Skin epidermis (tissue), 12 donors: ENCODE measurements at regions not wholly inside any gene's neighbourhood (a gene's known extent, or its start where the extent isn't known, plus 50 kb on each side); places are given as distances from the start of the nearest gene placed in this dataset.

ENCODE experiments used
- H3K27ac ChIP-seq, 21 experiments: fragments of 200-600 bp; sonication (generic) in 11 of 21; one replicate each; pipeline ENCODE4 v1.5.0; 2020; ENCODE audit warnings: mild to moderate bottlenecking in 3 of 21, inconsistent platforms in 2 of 21, moderate library complexity in 2 of 21
- H3K4me3 ChIP-seq, 7 experiments: fragments of 200-600 bp; sonication (generic) in 2 of 7; one replicate each; pipeline ENCODE4 v1.5.0; 2020; ENCODE audit warnings: inconsistent platforms in 2 of 7, mild to moderate bottlenecking in 2 of 7, moderate library complexity in 1 of 7

DNA sequence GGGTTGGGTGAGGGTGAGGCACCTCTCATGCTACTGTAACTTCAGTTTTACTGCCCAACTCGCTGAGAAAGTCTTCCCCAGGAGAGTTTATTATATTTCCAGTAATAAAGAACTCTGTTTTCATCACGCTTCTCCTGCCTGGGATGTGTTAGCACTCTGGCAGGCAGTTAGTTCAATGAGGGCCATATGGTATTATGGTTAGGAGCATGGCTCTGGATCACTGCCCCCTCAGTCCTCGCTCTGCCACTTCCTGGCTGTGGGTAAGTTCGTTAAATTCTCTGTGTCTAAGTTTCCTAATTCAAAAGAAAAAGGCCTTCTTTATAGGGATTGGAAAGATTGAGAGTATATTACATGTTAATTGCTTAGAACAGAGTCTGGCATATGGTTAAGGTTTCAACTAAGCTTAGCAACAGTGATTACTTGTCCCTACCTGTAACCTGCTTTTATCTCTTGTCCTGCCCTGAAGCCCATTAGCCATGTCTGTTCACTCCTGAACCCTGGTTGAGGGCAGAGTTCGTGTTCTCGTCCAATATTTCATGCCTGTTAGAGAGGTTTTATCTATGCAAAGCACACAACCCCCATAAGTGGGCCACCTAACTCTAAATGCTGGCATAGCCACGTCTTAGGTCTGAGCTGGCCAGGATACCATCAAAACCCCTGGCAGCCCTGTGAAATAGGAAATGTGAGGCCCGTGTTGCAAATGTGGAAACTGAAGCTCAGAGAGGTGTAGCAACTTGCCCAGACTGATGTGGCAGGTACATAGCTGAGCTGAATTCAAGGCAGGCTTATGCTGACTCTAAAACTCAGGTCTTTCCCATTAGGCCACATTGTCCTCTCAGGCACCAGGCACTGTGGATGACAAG lies 342.5 kb upstream of the JARID2 start:
- H3K27ac ChIP-seq: peak overlapping the region in 8 of 21 experiments; percentile 1 to 55 (median 32)
- H3K4me3 ChIP-seq: no peak overlapping the region

- no peak overlapping the region for H3K27ac ChIP-seq
- H3K4me3 ChIP-seq: no peak overlapping the region
Measured at GRCh38 chr6:14905201-14905600, 340.7 kb upstream of the JARID2 start.

DNA sequence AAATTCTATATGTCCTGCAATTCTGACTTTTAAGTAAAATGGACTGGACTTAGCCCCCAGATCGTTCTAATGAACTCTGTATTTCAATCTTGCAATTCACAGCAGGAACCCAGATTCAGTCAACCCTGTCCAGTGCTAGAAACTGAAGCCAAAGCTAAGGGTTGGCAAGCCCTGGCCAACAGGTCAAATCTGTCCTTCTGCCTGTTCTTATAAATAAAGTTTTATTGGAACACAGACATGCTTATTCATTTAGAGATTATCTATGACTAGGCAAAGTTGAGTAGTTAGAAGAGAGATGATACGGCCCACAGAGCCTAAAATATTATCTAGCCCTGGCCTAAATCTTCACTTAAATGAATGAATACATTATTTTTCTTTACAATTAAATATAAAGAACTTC lies 339.2 kb upstream of the JARID2 start:
- Histone ChIP-seq H3K27ac (no peak overlapping the region), H3K4me3 (no peak overlapping the region)

DNA sequence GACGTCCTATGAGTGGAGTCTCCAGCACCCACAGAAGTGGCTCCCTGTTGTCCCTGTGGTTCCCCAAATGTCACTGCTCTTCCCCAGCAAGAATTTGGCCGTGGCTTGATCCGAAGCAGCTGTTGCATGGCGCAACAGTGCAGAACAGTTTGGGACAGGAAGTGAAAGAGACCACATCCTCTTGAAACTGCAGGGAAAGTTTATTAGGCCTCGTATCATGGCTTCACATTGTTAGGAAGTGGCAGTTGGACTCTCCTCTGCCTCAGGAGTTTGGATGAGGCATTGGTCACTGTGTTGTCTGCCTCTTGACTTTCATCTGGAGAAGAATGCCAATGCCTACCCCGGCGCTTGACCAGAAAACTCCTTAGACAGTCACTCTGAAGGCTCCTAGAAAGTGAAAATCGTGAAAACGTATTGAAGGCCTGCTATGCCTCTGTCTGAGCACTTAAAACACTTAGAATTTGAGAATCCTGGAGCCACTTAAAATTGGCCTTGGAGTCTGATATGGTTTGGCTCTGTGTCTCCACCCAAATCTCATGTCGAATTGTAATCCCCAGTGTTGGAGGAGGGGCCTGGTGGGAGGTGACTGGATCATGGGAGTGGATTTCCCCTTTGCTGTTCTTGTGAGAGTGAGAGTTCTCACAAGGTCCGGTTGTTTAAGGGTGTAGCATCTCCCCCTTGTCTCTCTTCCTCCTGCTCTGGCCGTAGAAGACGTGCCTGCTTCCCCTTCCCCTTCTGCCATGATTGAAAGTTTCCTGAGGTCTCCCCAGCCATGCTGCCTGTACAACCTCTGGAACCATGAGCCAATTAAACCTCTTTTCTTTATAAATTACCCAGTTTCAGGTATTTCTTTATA lies 334.9 kb upstream of the JARID2 start:
- no peak overlapping the region for H3K4me3 ChIP-seq
- peak overlapping the region in 7 of 21 experiments; percentile 28 to 59 (median 44) for H3K27ac ChIP-seq

DNA sequence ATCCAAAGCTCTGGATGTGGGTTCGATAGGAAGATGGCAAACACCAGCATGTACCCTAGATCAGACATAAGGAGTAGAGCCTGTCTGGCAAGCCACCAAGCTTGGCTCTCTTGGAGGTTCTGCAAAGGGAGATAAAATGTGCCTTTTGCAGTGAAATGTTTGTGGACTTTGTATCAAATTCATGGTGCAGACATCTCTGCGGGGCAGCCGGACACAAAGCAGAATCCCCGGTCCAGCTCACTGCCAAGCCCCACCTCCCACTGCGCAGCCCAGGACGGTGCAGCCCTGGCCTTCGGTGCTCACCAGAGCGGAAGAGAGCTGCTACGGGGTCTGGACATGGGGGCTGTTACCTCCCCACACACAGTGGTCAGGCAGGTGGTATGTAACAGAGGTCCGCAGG lies 333.6 kb upstream of the JARID2 start:
- Histone ChIP-seq H3K4me3 (no peak overlapping the region), H3K27ac (no peak overlapping the region)

- no peak overlapping the region for H3K27ac ChIP-seq
- H3K4me3 ChIP-seq: no peak overlapping the region
Measured at GRCh38 chr6:14912706-14913105, 333.2 kb upstream of the JARID2 start.

GRCh38 chr6:14913931-14914330 lies 331.9 kb upstream of the JARID2 start:
- Histone ChIP-seq H3K4me3 (no peak overlapping the region), H3K27ac (no peak overlapping the region)

DNA sequence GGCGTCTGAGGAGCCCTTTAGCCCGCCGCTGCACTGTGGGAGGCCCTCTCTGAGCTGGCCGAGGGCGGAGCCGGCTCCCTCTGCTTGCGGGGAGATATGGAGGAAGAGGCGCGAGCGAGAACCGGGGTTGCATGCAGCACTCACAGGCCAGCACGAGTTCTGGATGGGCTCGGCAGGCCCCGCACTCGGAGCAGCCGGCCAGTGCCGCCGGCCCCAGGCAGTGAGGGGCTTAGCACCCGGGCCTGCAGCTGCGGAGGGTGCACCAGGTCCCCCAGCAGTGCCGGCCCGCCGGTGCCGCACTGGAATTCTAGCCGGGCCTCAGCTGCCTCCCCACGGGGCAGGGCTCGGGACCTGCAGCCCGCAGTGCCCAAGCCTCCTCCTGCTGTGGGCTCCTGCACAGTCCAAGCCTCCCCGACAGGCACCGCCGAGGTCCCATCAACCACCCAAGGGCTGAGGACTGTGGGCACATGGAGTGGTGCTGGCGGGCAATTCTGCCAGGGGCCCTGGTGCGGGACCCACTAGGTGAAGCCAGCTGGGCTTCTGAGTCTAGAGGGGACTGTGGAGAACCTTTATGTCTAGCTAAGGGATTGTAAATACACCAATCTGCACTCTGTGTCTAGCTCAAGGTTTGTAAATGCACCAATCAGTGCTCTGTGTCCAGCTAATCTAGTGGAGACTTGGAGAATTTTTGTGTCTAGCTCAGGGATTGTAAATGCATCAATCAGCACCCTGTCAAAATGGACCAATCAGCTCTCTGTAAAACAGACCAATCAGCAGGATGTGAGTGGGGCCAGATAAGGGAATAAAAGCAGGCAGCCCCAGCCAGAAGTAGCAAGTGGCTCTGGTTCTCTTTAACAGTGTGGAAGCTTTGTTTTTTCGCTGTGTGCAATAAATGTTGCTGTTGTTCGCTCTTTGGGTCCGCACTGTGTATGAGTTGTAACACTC lies 329.7 kb upstream of the JARID2 start:
- no peak overlapping the region for H3K27ac ChIP-seq
- no peak overlapping the region for H3K4me3 ChIP-seq

DNA sequence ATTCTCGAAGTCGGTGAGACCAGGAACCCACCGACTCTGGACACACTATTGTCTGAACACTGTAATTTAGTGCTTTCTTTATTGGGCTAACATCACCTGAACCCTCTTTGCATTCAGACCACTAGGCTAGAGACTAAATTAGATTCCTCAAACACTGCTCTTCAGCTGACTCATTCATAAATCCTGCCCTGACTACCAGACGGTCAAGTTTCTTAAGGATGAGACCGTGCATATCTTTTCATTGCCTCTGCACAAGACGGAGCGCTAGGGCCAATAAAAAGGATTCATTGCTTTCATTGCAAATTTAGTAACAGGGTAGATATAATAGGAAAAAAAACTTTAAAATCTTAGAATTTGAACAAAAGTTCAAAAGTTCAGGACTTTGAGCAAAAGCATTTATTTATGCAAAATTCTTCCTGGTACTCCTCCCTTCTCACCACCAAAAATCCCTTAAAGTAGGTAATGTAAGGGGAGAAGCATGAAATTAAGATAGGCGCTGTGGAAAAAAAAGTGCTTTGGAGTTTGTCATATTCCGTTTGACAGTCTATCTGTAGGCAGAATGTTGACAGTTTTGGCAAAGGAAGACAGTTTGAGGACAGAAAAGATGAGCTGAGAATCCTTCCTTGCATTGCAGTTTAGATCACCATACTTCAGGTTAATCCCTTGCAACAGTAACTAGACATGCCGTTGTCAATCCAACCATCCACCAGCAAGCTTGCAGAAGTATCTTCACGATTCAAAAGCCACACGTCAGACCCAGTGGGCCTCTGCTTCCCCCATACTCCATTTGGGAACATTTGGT lies 328.6 kb upstream of the JARID2 start:
- no peak overlapping the region for H3K27ac ChIP-seq
- H3K4me3 ChIP-seq: no peak overlapping the region

DNA sequence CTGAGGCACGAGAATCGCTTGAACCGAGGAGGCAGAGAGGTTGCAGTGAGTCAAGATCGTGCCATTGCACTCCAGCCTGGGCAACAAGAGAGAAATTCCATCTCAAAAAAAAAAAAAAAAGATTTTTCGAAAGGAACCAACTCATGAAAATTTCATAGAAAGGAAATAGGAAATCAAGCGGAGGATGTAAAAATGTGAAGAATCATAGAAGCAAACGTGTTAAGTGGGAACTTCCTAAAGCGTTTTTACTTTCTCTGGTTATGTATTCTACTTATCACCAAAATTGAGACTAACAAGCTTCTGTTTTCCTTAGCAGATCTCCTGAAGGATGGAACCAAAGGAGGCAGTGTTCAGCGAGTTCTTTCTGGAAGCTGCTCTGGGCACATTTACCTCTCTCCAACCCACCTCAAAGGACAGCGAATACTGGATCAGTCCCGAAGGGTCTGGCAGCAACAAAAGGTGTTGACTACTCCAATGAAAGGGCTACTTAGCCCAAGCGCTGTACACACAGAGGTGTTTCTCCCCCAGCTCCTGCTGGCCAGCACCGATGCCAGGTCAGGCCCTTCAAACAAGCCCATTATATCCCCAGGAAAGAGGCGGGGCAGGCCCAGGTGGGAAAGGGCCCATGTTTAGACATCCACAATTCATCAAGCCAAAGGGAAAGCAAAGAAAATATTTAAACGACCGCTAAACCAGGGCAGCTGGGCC lies 327.5 kb upstream of the JARID2 start:
- Histone ChIP-seq H3K27ac (no peak overlapping the region), H3K4me3 (no peak overlapping the region)

DNA sequence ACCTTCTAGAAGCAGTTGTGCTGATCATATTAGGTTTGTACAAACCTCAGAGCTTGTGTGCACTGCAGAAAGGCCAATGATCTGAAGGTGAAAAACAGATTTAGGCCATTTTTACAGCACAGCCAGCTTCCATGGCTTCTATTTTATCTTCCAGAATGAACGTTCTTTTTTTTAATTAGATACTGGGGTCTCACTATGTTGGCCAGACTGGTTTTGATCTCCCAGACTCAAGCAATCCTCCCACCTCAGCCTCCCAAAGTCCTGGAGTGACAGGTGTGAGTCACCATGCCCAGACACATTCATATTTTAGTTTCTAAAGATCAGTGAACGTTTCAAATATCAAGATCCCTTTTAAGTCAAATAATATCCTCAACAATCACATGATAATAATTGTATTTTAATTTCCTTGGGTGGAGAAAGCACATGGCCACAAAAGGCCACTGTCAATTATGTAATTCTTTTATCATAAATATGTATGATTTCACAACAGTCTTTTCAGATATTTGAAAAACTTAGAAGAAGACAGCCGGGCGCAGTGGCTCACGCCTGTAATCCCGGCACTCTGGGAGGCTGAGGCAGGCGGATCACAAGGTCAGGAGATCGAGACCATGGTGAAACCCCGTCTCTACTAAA lies 326.7 kb upstream of the JARID2 start:
- H3K4me3 ChIP-seq: no peak overlapping the region
- no peak overlapping the region for H3K27ac ChIP-seq

GRCh38 chr6:14920276-14920675 lies 325.6 kb upstream of the JARID2 start:
- Histone ChIP-seq H3K27ac (peak overlapping the region in 6 of 21 experiments; percentile 9 to 61 (median 42)), H3K4me3 (no peak overlapping the region)

DNA sequence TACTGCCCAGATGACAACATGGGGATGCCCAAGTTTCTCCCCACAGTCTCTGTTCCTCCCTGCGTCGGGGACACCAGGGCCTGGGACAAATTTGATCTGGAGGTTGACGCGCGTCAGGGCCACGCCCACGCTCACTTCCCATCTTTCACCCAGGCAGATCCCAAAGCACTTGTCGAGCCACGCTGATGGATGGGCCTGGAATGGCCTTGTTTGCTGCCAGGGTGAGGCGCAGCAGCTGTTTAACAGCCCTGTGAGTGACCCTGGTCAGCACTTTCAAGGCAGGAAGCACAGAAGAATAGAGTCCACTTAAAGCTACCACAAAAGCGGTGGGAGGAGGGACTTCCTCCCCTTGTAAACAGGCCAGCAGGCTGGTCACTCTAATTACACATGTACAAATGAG lies 324.7 kb upstream of the JARID2 start:
- peak overlapping the region in 13 of 21 experiments; percentile 11 to 64 (median 51) for H3K27ac ChIP-seq

DNA sequence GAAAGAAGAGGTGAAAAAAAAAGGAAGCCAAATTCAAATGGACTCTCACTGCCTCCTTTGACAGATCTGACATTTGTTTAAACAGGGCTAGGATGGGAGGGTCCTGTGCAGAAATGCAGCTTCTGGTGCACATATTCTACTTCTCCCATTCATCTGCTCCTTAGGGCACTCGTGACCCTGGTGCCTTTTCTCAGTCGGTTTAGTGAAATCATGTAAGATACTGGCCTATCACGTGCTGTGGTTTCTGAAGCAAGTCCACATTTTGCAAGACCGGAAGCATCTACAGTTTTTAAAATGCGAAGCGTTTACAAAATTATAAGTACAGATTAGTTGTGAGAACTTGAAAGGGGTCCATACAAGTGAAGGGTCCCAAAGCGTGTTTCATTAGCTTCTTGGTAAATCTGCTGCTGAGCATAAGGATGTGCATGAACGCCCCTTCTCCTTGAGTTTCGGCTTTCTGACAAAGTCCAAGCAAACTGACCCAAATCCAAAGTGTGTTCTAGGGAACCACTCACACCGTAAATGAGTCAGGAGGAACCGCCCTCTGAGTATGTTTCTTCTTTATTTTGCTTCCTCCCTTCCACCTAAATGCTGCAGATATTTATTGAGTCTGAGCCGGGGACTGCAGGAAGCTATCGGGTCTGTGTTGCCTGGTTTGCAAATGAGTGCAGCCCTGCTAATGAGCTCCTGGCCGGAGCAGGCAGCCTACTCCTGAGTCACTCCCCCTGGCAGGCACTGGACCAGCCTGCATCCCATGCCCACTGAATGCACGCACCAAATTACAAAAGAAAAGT lies 323.8 kb upstream of the JARID2 start:
- H3K27ac ChIP-seq: peak overlapping the region in 13 of 21 experiments; percentile 11 to 64 (median 51)
- H3K4me3 ChIP-seq: no peak overlapping the region

More for the DNA sequence above, 324.7 kb upstream of the JARID2 start:
- no peak overlapping the region for H3K4me3 ChIP-seq

GRCh38 chr6:14922706-14923460 lies 323.0 kb upstream of the JARID2 start:
- peak overlapping the region in 8 of 21 experiments; percentile 20 to 61 (median 47) for H3K27ac ChIP-seq
- no peak overlapping the region for H3K4me3 ChIP-seq
